Astrocyte of the spinal cord (primary cell): ENCODE measurements at regions not wholly inside any gene's neighbourhood (a gene's known extent, or its start where the extent isn't known, plus 50 kb on each side); places are given as distances from the start of the nearest gene placed in this dataset.

ENCODE experiments used
- DNase-seq: peaks from one replicate; pipeline ENCODE4 v3.0.0; 2011; ENCODE audit warnings: low read depth, low spot score
- H3K4me3 ChIP-seq: 2 replicates; pipeline ENCODE4 v1.5.1; 2011; ENCODE audit warnings: low read depth, mild to moderate bottlenecking, low read length, moderate library complexity
- in situ Hi-C: cut with HindIII; loops from 2 replicates; pipeline ENCODE4 v1.10.0; 2017; ENCODE audit warnings: low sequenced_read_pairs
- TF ChIP-seq, protein P1 (sequence below): IDR thresholded peaks from 2 replicates; pipeline ENCODE4 v1.5.1; 2012; ENCODE audit warnings: low read depth, mild to moderate bottlenecking, low read length, inconsistent platforms

GRCh38 chr20:40781327-40782042 is 92.4 kb upstream of the MAFB start:
- TF ChIP-seq, protein P1, sequence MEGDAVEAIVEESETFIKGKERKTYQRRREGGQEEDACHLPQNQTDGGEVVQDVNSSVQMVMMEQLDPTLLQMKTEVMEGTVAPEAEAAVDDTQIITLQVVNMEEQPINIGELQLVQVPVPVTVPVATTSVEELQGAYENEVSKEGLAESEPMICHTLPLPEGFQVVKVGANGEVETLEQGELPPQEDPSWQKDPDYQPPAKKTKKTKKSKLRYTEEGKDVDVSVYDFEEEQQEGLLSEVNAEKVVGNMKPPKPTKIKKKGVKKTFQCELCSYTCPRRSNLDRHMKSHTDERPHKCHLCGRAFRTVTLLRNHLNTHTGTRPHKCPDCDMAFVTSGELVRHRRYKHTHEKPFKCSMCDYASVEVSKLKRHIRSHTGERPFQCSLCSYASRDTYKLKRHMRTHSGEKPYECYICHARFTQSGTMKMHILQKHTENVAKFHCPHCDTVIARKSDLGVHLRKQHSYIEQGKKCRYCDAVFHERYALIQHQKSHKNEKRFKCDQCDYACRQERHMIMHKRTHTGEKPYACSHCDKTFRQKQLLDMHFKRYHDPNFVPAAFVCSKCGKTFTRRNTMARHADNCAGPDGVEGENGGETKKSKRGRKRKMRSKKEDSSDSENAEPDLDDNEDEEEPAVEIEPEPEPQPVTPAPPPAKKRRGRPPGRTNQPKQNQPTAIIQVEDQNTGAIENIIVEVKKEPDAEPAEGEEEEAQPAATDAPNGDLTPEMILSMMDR = no peak
- no peak for DNase-seq
- H3K4me3 ChIP-seq = no peak overlapping the region
- in situ Hi-C loops = no loop called here

DNA sequence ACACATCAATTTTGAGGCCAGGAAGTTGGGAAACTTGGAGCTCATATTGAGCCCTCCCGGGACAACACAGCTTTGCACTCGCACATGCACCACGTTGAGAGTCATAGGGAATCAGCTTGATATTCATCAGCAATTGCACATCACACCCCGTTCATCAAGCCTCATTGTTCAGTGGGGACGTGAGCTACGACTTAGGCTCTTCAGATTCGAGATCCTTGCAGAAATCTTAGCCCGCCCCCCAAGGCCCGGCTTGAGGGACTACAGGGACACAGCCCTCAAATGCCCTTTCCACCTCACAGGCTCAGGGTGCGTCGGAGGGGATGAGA is 93.0 kb upstream of the MAFB start:
- H3K4me3 ChIP-seq = no peak overlapping the region
- DNase-seq = no peak
- TF ChIP-seq, protein P1 = no peak
- in situ Hi-C loops = no loop called here

GRCh38 chr20:40785346-40785745 is 96.3 kb upstream of the MAFB start:
- TF ChIP-seq, protein P1 = no peak
- H3K4me3 ChIP-seq = no peak overlapping the region
- in situ Hi-C loops = no loop called here
- DNase-seq = no peak

DNA sequence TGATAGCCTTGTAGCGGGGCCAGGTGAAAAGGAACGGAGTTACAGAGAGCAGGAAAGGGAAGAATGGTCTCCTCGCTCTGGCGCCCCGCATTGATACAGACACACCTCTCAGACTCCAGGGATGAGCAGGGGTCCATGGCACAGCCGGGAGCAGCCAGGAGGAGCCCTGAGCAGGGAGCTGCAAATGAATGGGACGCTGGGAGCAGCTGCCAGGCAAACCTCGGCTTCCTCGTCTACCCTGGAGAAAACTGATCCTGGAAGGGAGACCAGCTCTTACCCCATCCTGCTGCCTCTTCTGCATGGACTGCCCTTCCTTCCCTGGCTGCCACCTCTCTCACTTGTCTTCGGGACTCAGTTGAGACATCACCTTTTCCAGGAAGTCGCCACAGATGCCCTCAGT is 97.3 kb upstream of the MAFB start:
- no peak overlapping the region for H3K4me3 ChIP-seq
- TF ChIP-seq, protein P1 = no peak
- DNase-seq = no peak
- in situ Hi-C loops = no loop called here

DNA sequence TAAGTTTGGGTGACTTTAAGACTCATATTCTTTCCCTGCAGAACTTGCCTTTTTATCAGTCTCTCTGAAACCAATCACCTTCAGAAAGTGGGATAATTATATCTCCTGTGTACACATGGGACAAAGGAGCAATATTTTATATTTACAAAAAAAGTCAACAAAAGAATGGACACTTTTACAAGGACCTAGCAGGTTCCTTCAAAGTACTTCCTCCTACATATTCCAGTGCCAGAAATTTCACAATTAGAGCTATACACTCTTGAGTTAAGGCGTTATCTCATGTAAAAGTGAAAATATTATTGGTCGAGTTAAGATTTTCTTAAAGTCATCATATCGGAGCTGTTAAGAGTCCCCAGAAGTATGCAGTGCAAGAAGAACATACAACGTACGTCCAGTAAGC is 98.9 kb upstream of the MAFB start:
- TF ChIP-seq, protein P1 = no peak
- in situ Hi-C loops = no loop called here
- no peak for DNase-seq
- H3K4me3 ChIP-seq = no peak overlapping the region

- no peak overlapping the region for H3K4me3 ChIP-seq
- peak; percentile 16 for DNase-seq
- TF ChIP-seq, protein P1 = peak; percentile 62
- in situ Hi-C loops = no loop called here
Measured at GRCh38 chr20:40797425-40797824, 108.4 kb upstream of the MAFB start.

GRCh38 chr20:40798066-40798465 is 109.0 kb upstream of the MAFB start:
- peak; percentile 6 for DNase-seq
- H3K4me3 ChIP-seq = no peak overlapping the region
- in situ Hi-C loops = no loop called here
- TF ChIP-seq, protein P1 = no peak
